HG02938 (cell line): ENCODE measurements at regions not wholly inside any gene's neighbourhood (a gene's known extent, or its start where the extent isn't known, plus 50 kb on each side); places are given as distances from the start of the nearest gene placed in this dataset.

Experiments used
- ATAC-seq: cut with Tn5 transposase; IDR thresholded peaks from one replicate; pipeline ENCODE4 v1.9.1; 2021; ENCODE audit warnings: mild to moderate bottlenecking, moderate library complexity; ENCODE audit not compliant: unreplicated experiment

GRCh38 chr5:35282810-35283209, 52.5 kb upstream of the PRLR start:
- no peak for ATAC-seq

GRCh38 chr5:35281613-35282012, 51.3 kb upstream of the PRLR start:
- no peak for ATAC-seq
